ENCODE measurements at regions not wholly inside any gene's neighbourhood (a gene's known extent, or its start where the extent isn't known, plus 50 kb on each side); places are given as distances from the start of the nearest gene placed in this dataset.
A peak's percentile ranks its signal among the peaks of the same experiment; 100 is the strongest.

- intact Hi-C loops (cut with DNase I) = no loop called here
- FAIRE-seq (no peak), DNase-seq (peak in 1 of 5 donors; percentile 44)
- Histone ChIP-seq H3K4me1 (ENCODE audit: control insufficient read depth in 2 of 3, insufficient read depth in 2 of 3, low read depth in 1 of 3, low read length in 3 of 3) (peaks cover 0 to 7% (median 0%) of the 10 kb centered on the region in 3 donors), H3K27me3 (ENCODE audit: control insufficient read depth, insufficient read depth, low read length) (no peaks in the 10 kb centered on the region), H3K9ac (ENCODE audit: low read length in 3 of 3) (no peak overlapping the region), H3K9me3 (ENCODE audit: control insufficient read depth in 2 of 3, insufficient read depth in 1 of 3, low read length in 3 of 3) (no peaks in the 10 kb centered on the region), H3K36me3 (ENCODE audit: control insufficient read depth in 2 of 3, insufficient read depth in 3 of 3, low read length in 3 of 3) (no peaks in the 10 kb centered on the region), H3K4me3 (ENCODE audit: low read length in 3 of 3) (no peak overlapping the region), H3K27ac (ENCODE audit: low read depth in 2 of 2, low read length in 2 of 2) (no peak overlapping the region)
- no peak for TF ChIP-seq CTCF (IDR thresholded peaks at IDR 0.05; ENCODE audit: borderline replicate concordance, extremely low read depth, insufficient read depth)
Measured at GRCh38 chr1:201639391-201639790, 100.5 kb downstream of the NAV1 start.

GRCh38 chr1:201639826-201640225 lies 100.9 kb downstream of the NAV1 start:
- Histone ChIP-seq H3K4me3 (ENCODE audit: low read length in 3 of 3) (no peak overlapping the region), H3K9ac (ENCODE audit: low read length in 3 of 3) (no peak overlapping the region), H3K27me3 (ENCODE audit: control insufficient read depth, insufficient read depth, low read length) (no peaks in the 10 kb centered on the region), H3K9me3 (ENCODE audit: control insufficient read depth in 2 of 3, insufficient read depth in 1 of 3, low read length in 3 of 3) (no peaks in the 10 kb centered on the region), H3K36me3 (ENCODE audit: control insufficient read depth in 2 of 3, insufficient read depth in 3 of 3, low read length in 3 of 3) (no peaks in the 10 kb centered on the region), H3K27ac (ENCODE audit: low read depth in 2 of 2, low read length in 2 of 2) (no peak overlapping the region), H3K4me1 (ENCODE audit: control insufficient read depth in 2 of 3, insufficient read depth in 2 of 3, low read depth in 1 of 3, low read length in 3 of 3) (peaks cover 0 to 7% (median 0%) of the 10 kb centered on the region in 3 donors)
- DNase-seq (peak in 1 of 5 donors; percentile 63), FAIRE-seq (no peak)
- TF ChIP-seq CTCF (IDR thresholded peaks at IDR 0.05; ENCODE audit: borderline replicate concordance, extremely low read depth, insufficient read depth) = no peak
- intact Hi-C loops (cut with DNase I) = no loop called here

- no peak overlapping the region for H3K4me3 ChIP-seq (ENCODE audit: low read length in 3 of 3)
Measured at GRCh38 chr1:201640624-201641023, 101.7 kb downstream of the NAV1 start.

More at GRCh38 chr1:201640624-201641023, 101.7 kb downstream of the NAV1 start:
- Histone ChIP-seq H3K27me3 (ENCODE audit: control insufficient read depth, insufficient read depth, low read length) (no peaks in the 10 kb centered on the region), H3K36me3 (ENCODE audit: control insufficient read depth in 2 of 3, insufficient read depth in 3 of 3, low read length in 3 of 3) (no peaks in the 10 kb centered on the region), H3K9ac (ENCODE audit: low read length in 3 of 3) (no peak overlapping the region), H3K27ac (ENCODE audit: low read depth in 2 of 2, low read length in 2 of 2) (no peak overlapping the region), H3K4me1 (ENCODE audit: control insufficient read depth in 2 of 3, insufficient read depth in 2 of 3, low read depth in 1 of 3, low read length in 3 of 3) (peaks cover 0 to 7% (median 0%) of the 10 kb centered on the region in 3 donors), H3K9me3 (ENCODE audit: control insufficient read depth in 2 of 3, insufficient read depth in 1 of 3, low read length in 3 of 3) (no peaks in the 10 kb centered on the region)
- intact Hi-C loops (cut with DNase I) = no loop called here
- DNase-seq (peak in 2 of 5 donors; percentile 62 to 73), FAIRE-seq (no peak)
- TF ChIP-seq CTCF (IDR thresholded peaks at IDR 0.05; ENCODE audit: borderline replicate concordance, extremely low read depth, insufficient read depth) = no peak
